VCaP (cell line): ENCODE measurements at regions not wholly inside any gene's neighbourhood (a gene's known extent, or its start where the extent isn't known, plus 50 kb on each side); places are given as distances from the start of the nearest gene placed in this dataset.

Experiments used
- H3K27ac ChIP-seq: fragments of 450-650 bp; 2 replicates; pipeline ENCODE4 v1.5.1; 2017
- TF ChIP-seq, protein P1 (sequence below): fragments of 450-650 bp; conservative IDR thresholded peaks from 2 replicates; pipeline ENCODE4 v1.5.1; 2017; ENCODE audit warnings: mild to moderate bottlenecking, moderate library complexity

DNA sequence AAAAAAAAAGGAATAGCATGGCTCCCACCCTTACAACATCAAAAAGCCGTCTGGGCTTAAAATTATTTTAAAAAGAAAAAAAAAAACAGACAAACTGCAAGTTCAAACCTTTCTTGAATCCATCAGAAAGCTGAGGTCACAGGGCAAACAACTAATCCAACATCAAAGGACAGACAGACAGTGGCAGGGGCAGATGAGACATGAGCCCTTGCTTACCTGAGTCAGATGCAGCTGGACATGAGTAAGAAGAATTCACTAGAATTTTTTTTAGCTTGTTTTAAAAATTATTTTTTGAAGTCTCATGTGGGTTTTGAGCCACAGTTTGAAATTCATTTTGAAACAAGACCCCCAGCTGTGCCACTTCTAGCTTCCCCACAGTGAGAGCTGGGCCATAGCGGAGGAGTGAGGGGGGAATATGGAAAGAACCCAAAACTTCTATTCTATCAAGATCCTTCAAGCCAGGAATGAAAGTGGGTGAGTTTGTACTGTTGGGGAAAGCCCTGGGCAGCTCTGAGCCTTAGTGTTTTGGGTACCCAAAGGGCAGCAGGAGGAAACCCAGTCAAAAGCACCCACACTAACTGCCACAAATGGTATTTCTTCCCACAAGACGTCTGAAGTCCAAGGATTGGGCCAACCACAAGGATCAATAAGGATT lies 111.4 kb downstream of the ATXN3L start:
- TF ChIP-seq, protein P1, sequence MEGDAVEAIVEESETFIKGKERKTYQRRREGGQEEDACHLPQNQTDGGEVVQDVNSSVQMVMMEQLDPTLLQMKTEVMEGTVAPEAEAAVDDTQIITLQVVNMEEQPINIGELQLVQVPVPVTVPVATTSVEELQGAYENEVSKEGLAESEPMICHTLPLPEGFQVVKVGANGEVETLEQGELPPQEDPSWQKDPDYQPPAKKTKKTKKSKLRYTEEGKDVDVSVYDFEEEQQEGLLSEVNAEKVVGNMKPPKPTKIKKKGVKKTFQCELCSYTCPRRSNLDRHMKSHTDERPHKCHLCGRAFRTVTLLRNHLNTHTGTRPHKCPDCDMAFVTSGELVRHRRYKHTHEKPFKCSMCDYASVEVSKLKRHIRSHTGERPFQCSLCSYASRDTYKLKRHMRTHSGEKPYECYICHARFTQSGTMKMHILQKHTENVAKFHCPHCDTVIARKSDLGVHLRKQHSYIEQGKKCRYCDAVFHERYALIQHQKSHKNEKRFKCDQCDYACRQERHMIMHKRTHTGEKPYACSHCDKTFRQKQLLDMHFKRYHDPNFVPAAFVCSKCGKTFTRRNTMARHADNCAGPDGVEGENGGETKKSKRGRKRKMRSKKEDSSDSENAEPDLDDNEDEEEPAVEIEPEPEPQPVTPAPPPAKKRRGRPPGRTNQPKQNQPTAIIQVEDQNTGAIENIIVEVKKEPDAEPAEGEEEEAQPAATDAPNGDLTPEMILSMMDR: no peak

DNA sequence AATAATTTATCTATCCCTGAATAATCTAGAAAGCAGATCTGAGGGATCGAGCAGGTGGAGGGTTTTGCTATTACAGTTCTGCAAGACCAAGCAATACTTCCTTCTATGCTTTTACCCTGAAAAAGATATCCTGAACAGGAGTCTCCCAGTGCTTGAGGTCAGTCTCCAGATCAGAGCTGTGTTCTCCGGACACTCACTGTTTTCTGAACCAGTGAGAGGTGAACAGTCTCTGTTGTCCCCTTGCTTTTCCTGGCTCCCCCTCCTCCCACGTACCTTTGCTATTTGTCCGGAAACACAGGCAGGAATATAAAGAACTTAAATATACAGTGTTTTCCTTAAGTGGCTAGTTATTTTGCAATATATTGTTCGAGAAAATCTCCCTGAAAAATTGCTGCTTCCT lies 116.6 kb downstream of the ATXN3L start:
- H3K27ac ChIP-seq: peak overlapping the region; percentile 61
- TF ChIP-seq, protein P1: no peak

More for the DNA sequence above, 111.4 kb downstream of the ATXN3L start:
- H3K27ac ChIP-seq: no peak overlapping the region

DNA sequence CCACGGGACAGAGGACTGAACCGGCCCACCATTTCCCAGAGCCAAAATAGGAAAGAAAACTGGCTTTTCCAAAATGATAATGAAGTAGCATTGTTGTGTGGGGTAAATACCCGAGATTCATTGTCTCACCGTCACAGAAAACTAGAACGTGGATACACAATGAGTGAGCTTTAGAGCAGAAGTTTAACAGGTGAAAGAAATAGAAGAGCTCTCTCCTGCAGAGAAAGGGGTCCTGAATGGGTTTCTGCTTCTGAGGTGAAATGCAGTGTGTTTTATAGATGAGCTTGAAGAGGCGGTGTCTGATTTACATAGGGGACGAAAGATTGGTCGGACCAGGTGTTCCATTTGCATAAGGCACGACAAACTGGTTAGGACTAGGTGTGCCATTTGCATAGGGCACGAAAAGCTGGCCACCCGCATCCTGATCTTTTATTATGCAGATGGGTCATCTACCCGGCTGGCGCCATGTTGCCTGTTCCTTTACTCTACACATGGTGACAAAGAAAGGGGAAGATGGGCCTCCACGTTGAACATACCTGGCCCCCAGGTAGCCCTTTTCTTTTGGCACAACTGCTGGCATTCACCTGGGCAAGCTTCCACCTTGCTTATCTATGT lies 118.1 kb downstream of the ATXN3L start:
- TF ChIP-seq, protein P1: no peak
- H3K27ac ChIP-seq: no peak overlapping the region

DNA sequence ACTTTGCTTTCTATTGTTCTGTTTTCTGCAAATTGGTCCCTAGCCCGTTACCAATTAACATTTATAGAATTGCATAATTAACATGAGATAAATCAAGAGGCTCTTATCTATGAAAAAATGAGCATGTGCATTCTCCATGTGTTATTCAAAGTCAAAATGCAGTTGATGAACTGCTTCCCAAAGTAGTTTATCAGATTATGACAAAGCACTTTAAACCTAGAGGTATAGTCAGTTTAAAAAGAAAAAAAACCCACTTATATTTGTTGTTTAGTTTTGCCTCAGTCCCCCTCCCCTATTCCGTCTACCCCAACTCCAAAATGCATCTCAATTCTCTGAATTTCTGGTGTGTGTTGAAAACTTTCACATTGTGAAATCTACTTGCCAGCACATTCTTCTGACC lies 119.5 kb downstream of the ATXN3L start:
- TF ChIP-seq, protein P1: no peak
- H3K27ac ChIP-seq: no peak overlapping the region

DNA sequence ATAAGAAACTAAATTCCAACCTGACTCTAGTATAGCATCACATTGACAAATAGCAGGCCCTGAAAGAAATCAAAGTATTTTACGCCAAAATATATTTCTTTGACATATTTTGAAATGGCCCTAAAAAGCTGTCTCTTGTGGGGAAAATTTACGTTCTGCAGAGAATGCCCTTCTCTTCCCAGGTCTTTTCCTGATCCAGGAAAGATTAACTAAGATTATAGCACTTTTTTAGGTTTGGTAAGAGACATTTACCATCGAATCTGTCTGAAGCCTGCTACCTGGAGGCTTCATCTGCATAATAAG lies 121.1 kb downstream of the ATXN3L start:
- TF ChIP-seq, protein P1: no peak

DNA sequence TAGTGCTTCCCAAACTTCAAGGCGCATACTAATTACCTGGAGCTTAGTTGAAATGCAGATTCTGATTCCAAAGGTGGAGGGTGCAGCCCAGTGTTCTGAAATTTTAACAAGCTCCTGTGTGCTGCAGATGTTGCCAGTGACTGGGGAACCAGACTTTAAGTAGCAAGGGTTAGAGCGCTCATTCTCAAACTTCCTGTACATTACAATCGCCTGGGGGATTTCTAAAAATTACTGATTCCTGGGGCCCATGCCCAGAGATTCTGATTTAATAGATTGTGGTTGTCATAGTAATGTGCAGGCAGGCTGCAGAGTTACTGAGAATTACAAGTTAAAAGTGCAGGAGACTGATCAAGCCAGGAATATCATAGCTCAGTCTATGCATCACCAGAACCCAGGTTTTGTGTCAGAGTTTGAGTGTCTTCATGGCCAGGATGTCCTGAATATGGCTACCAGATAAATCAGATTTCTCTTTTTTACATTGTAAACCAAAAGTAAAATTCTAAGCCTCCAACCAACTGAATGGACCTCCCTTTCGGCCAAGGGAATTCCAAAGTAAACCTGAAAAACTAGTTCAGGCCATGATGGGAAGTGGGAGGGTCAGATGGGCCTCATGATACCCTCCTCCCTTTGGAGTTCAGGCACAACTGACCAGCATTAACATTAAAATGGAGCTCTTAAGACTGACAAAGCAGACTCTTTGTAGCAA lies 121.6 kb downstream of the ATXN3L start:
- TF ChIP-seq, protein P1: no peak

More for the DNA sequence above, 121.1 kb downstream of the ATXN3L start:
- no peak overlapping the region for H3K27ac ChIP-seq

DNA sequence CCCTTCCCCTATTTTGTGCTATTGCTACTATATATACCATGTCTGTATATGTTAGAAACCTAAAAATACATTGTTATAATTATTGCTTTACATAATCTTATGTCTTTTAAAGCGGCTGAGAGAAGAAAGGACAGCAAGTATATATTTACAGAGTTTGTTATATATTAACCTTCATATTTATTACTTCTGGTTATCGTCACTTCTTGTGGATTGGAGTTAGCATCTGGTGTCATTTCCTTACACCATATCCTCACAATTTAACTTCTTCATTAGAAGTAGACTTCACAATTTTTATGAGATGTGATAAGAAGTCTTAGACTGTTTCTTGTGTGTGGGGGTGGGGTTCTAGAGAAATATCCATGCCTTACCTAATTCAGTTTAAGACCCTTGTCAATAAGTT lies 123.1 kb downstream of the ATXN3L start:
- TF ChIP-seq, protein P1: no peak
- H3K27ac ChIP-seq: no peak overlapping the region

More for the DNA sequence above, 121.6 kb downstream of the ATXN3L start:
- H3K27ac ChIP-seq: no peak overlapping the region
